HUES48 (cell line): ENCODE measurements at regions not wholly inside any gene's neighbourhood (a gene's known extent, or its start where the extent isn't known, plus 50 kb on each side); places are given as distances from the start of the nearest gene placed in this dataset.

Experiments used
- H3K27ac ChIP-seq: one replicate; pipeline ENCODE4 v1.7.0; 2013; ENCODE audit warnings: low read depth, low read length, inconsistent platforms
- H3K27me3 ChIP-seq: 2 replicates; pipeline ENCODE4 v1.6.1; 2013; ENCODE audit warnings: mild to moderate bottlenecking, low read length; ENCODE audit not compliant: control insufficient read depth, insufficient read depth
- H3K36me3 ChIP-seq: 2 replicates; pipeline ENCODE4 v1.6.1; 2013; ENCODE audit warnings: low read length; ENCODE audit not compliant: control insufficient read depth, insufficient read depth
- H3K4me1 ChIP-seq: 2 replicates; pipeline ENCODE4 v1.6.1; 2013; ENCODE audit warnings: mild to moderate bottlenecking, low read length; ENCODE audit not compliant: control insufficient read depth, insufficient read depth
- H3K4me3 ChIP-seq: 2 replicates; pipeline ENCODE4 v1.5.1; 2013; ENCODE audit warnings: mild to moderate bottlenecking, low read depth, low read length
- H3K9ac ChIP-seq: 2 replicates; pipeline ENCODE4 v1.6.1; 2013; ENCODE audit warnings: mild to moderate bottlenecking, low read depth, low read length, moderate library complexity
- H3K9me3 ChIP-seq: 2 replicates; pipeline ENCODE4 v1.6.1; 2013; ENCODE audit warnings: low read length; ENCODE audit not compliant: control insufficient read depth, insufficient read depth

- H3K4me3 ChIP-seq, result no peak overlapping the region
- H3K4me1 ChIP-seq, result no peaks in the 10 kb centered on the region
- H3K27me3 ChIP-seq, result no peaks in the 10 kb centered on the region
- H3K9ac ChIP-seq, result no peak overlapping the region
- no peaks in the 10 kb centered on the region for H3K36me3 ChIP-seq
- no peaks in the 10 kb centered on the region for H3K9me3 ChIP-seq
- H3K27ac ChIP-seq, result no peak overlapping the region
Measured at GRCh38 chr17:79335456-79335855, 260.8 kb downstream of the ENGASE start.

GRCh38 chr17:79332011-79332554 lies 257.5 kb downstream of the ENGASE start:
- no peak overlapping the region for H3K4me3 ChIP-seq
- no peak overlapping the region for H3K9ac ChIP-seq
- no peaks in the 10 kb centered on the region for H3K4me1 ChIP-seq
- no peaks in the 10 kb centered on the region for H3K9me3 ChIP-seq
- H3K27ac ChIP-seq, result no peak overlapping the region
- H3K27me3 ChIP-seq, result no peaks in the 10 kb centered on the region
- H3K36me3 ChIP-seq, result no peaks in the 10 kb centered on the region

- H3K27ac ChIP-seq, result no peak overlapping the region
- no peak overlapping the region for H3K9ac ChIP-seq
- no peaks in the 10 kb centered on the region for H3K9me3 ChIP-seq
- no peaks in the 10 kb centered on the region for H3K27me3 ChIP-seq
- H3K36me3 ChIP-seq, result no peaks in the 10 kb centered on the region
- no peaks in the 10 kb centered on the region for H3K4me1 ChIP-seq
- H3K4me3 ChIP-seq, result no peak overlapping the region
Measured at GRCh38 chr17:79331492-79331891, 256.9 kb downstream of the ENGASE start.

- H3K27me3 ChIP-seq, result no peaks in the 10 kb centered on the region
- H3K9me3 ChIP-seq, result no peaks in the 10 kb centered on the region
- no peak overlapping the region for H3K27ac ChIP-seq
- no peak overlapping the region for H3K9ac ChIP-seq
- H3K4me3 ChIP-seq, result no peak overlapping the region
- H3K36me3 ChIP-seq, result no peaks in the 10 kb centered on the region
- H3K4me1 ChIP-seq, result no peaks in the 10 kb centered on the region
Measured at GRCh38 chr17:79330696-79331095, 256.1 kb downstream of the ENGASE start.

GRCh38 chr17:79330229-79330628 lies 255.6 kb downstream of the ENGASE start:
- Histone ChIP-seq H3K36me3 (no peaks in the 10 kb centered on the region), H3K27ac (no peak overlapping the region), H3K9me3 (no peaks in the 10 kb centered on the region), H3K4me3 (no peak overlapping the region), H3K4me1 (no peaks in the 10 kb centered on the region), H3K27me3 (no peaks in the 10 kb centered on the region), H3K9ac (no peak overlapping the region)

GRCh38 chr17:79326814-79327213 lies 252.2 kb downstream of the ENGASE start:
- no peaks in the 10 kb centered on the region for H3K27me3 ChIP-seq
- H3K27ac ChIP-seq, result no peak overlapping the region
- H3K9me3 ChIP-seq, result no peaks in the 10 kb centered on the region
- H3K36me3 ChIP-seq, result no peaks in the 10 kb centered on the region
- no peak overlapping the region for H3K4me3 ChIP-seq
- H3K4me1 ChIP-seq, result no peaks in the 10 kb centered on the region
- H3K9ac ChIP-seq, result no peak overlapping the region

- H3K36me3 ChIP-seq, result no peaks in the 10 kb centered on the region
- no peak overlapping the region for H3K9ac ChIP-seq
- H3K4me3 ChIP-seq, result no peak overlapping the region
- H3K27me3 ChIP-seq, result no peaks in the 10 kb centered on the region
- H3K9me3 ChIP-seq, result no peaks in the 10 kb centered on the region
- H3K27ac ChIP-seq, result no peak overlapping the region
- H3K4me1 ChIP-seq, result no peaks in the 10 kb centered on the region
Measured at GRCh38 chr17:79325709-79326430, 251.2 kb downstream of the ENGASE start.

- Histone ChIP-seq H3K27ac (no peak overlapping the region), H3K4me1 (no peaks in the 10 kb centered on the region), H3K9ac (no peak overlapping the region), H3K4me3 (no peak overlapping the region), H3K27me3 (no peaks in the 10 kb centered on the region), H3K9me3 (no peaks in the 10 kb centered on the region), H3K36me3 (no peaks in the 10 kb centered on the region)
Measured at GRCh38 chr17:79324194-79324593, 249.6 kb downstream of the ENGASE start.

- no peak overlapping the region for H3K27ac ChIP-seq
- no peaks in the 10 kb centered on the region for H3K9me3 ChIP-seq
- no peak overlapping the region for H3K9ac ChIP-seq
- no peaks in the 10 kb centered on the region for H3K4me1 ChIP-seq
- no peak overlapping the region for H3K4me3 ChIP-seq
- H3K36me3 ChIP-seq, result no peaks in the 10 kb centered on the region
- H3K27me3 ChIP-seq, result no peaks in the 10 kb centered on the region
Measured at GRCh38 chr17:79323566-79323965, 248.9 kb downstream of the ENGASE start.

- Histone ChIP-seq H3K9me3 (no peaks in the 10 kb centered on the region), H3K9ac (no peak overlapping the region), H3K4me1 (no peaks in the 10 kb centered on the region), H3K36me3 (no peaks in the 10 kb centered on the region), H3K4me3 (no peak overlapping the region), H3K27me3 (no peaks in the 10 kb centered on the region), H3K27ac (no peak overlapping the region)
Measured at GRCh38 chr17:79322211-79323123, 247.8 kb downstream of the ENGASE start.

GRCh38 chr17:79320331-79320730 lies 245.7 kb downstream of the ENGASE start:
- Histone ChIP-seq H3K36me3 (no peaks in the 10 kb centered on the region), H3K27me3 (no peaks in the 10 kb centered on the region), H3K4me3 (no peak overlapping the region), H3K4me1 (peaks cover 5% of the 10 kb centered on the region; the same call in 1 of the 2 replicates), H3K27ac (no peak overlapping the region), H3K9ac (no peak overlapping the region), H3K9me3 (no peaks in the 10 kb centered on the region)
